ENCODE measurements at regions not wholly inside any gene's neighbourhood (a gene's known extent, or its start where the extent isn't known, plus 50 kb on each side); places are given as distances from the start of the nearest gene placed in this dataset.

- TF ChIP-seq REST (IDR thresholded peaks at IDR 0.05; ENCODE audit: low read depth, low read length): no peak
Observed at GRCh38 chr11:127304634-127305033, 304.1 kb upstream of the KIRREL3 start (continued).

- POLR2A ChIA-PET: no interaction called here
- Histone ChIP-seq H3K9ac (no peak overlapping the region), H3K4me1 (ENCODE audit: control insufficient read depth in 1 of 2, insufficient read depth in 2 of 2, low read depth in 1 of 2, low read length in 1 of 2) (no peaks in the 10 kb centered on the region), H3K9me3 (no peaks in the 10 kb centered on the region), H3F3A (replicated peaks; ENCODE audit: insufficient read depth) (no peaks in the 10 kb centered on the region), H3K27ac (ENCODE audit: low read depth in 2 of 2, low read length in 1 of 2) (no peak overlapping the region), H3K27me3 (ENCODE audit: insufficient read depth) (no peaks in the 10 kb centered on the region), H3K79me2 (ENCODE audit: insufficient read depth) (no peaks in the 10 kb centered on the region), H2AFZ (ENCODE audit: low read depth) (no peak overlapping the region), H4K20me1 (ENCODE audit: insufficient read depth) (no peaks in the 10 kb centered on the region), H3K4me2 (no peak overlapping the region), H3K9me2 (no peaks in the 10 kb centered on the region), H3K36me3 (replicated peaks in 1 of 2; ENCODE audit: control insufficient read depth in 1 of 2, insufficient read depth in 2 of 2, low read length in 1 of 2) (no peaks in the 10 kb centered on the region), H3K4me3 (ENCODE audit: low read depth in 2 of 2, low read length in 1 of 2) (no peak overlapping the region)
- 55% methylated on average over 4 of the region's 5 CpGs for WGBS (ENCODE audit: low lambda C conversion rate)
- CTCF ChIA-PET: no interaction called here
- TF ChIP-seq NFIC (IDR thresholded peaks at IDR 0.05; ENCODE audit: borderline replicate concordance) (no peak), ELF1 (IDR thresholded peaks at IDR 0.05) (no peak), IRF3 (IDR thresholded peaks at IDR 0.05; ENCODE audit: low read depth, low read length) (no peak), TCF12 (IDR thresholded peaks at IDR 0.05) (no peak), RAD21 (IDR thresholded peaks at IDR 0.05; ENCODE audit: low read length) (no peak), REST (IDR thresholded peaks at IDR 0.05; ENCODE audit: low read depth, low read length) (no peak), GABPA (IDR thresholded peaks at IDR 0.05; ENCODE audit: low read depth) (no peak), RFX5 (IDR thresholded peaks at IDR 0.05; ENCODE audit: low read length) (no peak), FOXJ3 (CRISPR knock-in tag; IDR thresholded peaks at IDR 0.05) (no peak)
- DNase-seq: no peak
Observed at GRCh38 chr11:127288926-127289325, 288.4 kb upstream of the KIRREL3 start.

All from SK-N-SH (cell line).